ENCODE measurements at regions not wholly inside any gene's neighbourhood (a gene's known extent, or its start where the extent isn't known, plus 50 kb on each side); places are given as distances from the start of the nearest gene placed in this dataset.

DNA sequence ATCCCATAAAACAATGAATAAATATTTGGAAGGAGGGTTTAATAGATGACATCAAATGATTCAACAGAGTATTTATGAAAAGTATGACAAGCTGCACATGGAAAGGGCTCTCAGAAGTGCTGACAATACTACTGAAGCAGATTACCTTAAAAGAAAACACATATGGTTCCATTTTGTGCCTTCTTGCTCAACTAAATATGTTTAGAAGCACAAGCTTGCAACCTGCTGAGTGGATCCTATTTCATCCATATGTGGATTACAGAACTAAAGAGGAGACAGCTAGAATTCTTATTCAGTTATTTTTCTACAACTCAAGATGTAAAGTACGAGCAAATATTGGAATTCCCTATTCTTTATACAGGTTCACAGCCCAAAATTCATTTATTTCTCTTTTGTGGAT is 340.6 kb downstream of the TFEC start:
- intact Hi-C loops (cut with micrococcal nuclease; ENCODE audit: unreplicated experiment) = no loop called here
- Histone ChIP-seq H3K4me1 (ENCODE audit: insufficient read depth, low read length, poor library complexity, severe bottlenecking) (no peaks in the 10 kb centered on the region), H3K27ac (ENCODE audit: low read depth, low read length, poor library complexity, severe bottlenecking) (no peak overlapping the region), H3K9me3 (ENCODE audit: low read length) (no peaks in the 10 kb centered on the region), H4K20me1 (ENCODE audit: insufficient read depth, low read length) (no peaks in the 10 kb centered on the region), H3K79me2 (ENCODE audit: insufficient read depth, low read depth, low read length) (no peaks in the 10 kb centered on the region), H3K36me3 (ENCODE audit: insufficient read depth, low read length) (no peaks in the 10 kb centered on the region), H3K4me3 (ENCODE audit: low read depth, low read length, poor library complexity, severe bottlenecking) (no peak overlapping the region), H3K4me2 (ENCODE audit: low read length) (no peak overlapping the region), H3K9me2 (ENCODE audit: insufficient read depth, low read length) (no peaks in the 10 kb centered on the region), H2AFZ (ENCODE audit: low read length) (no peak overlapping the region)
- ChIA-PET CTCF (ENCODE audit: unreplicated experiment) (no interaction called here), POLR2A (interaction anchor here (0.9 kb wide), 1 partner anchor 10 kb away, joined by 3 read pairs; no protein-coding TSS in a partner anchor)
- DNase-seq (ENCODE audit: low spot score) = no peak
- TF ChIP-seq, protein P1, sequence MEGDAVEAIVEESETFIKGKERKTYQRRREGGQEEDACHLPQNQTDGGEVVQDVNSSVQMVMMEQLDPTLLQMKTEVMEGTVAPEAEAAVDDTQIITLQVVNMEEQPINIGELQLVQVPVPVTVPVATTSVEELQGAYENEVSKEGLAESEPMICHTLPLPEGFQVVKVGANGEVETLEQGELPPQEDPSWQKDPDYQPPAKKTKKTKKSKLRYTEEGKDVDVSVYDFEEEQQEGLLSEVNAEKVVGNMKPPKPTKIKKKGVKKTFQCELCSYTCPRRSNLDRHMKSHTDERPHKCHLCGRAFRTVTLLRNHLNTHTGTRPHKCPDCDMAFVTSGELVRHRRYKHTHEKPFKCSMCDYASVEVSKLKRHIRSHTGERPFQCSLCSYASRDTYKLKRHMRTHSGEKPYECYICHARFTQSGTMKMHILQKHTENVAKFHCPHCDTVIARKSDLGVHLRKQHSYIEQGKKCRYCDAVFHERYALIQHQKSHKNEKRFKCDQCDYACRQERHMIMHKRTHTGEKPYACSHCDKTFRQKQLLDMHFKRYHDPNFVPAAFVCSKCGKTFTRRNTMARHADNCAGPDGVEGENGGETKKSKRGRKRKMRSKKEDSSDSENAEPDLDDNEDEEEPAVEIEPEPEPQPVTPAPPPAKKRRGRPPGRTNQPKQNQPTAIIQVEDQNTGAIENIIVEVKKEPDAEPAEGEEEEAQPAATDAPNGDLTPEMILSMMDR (conservative IDR thresholded peaks at IDR 0.05; ENCODE audit: low read length) = no peak
- no peak for TF ChIP-seq EZH2phosphoT487 (IDR thresholded peaks at IDR 0.05; ENCODE audit: borderline replicate concordance, low read depth, low read length)
- no TSS peak for BruUV-seq (replicated peaks)

DNA sequence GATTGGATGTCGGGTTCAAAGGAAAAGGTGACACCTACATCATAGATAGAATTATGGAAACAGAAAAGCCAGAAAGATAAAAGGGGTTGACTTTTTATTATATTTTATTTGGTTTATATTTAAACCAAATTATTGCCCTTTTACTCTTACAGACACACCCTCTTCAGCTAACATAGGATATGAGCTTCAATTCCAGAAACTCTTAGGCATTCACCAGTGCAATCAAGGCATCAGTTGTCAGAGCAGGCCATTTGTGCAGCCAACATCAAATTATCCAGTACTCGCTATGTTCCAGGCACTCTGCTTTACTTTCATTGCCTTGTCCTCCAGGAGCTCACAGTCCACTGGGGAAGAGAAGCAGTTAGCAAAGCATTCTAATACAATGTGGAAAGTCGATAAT is 347.5 kb downstream of the TFEC start:
- ChIA-PET POLR2A (no interaction called here), CTCF (ENCODE audit: unreplicated experiment) (no interaction called here)
- Histone ChIP-seq H3K4me3 (ENCODE audit: low read depth, low read length, poor library complexity, severe bottlenecking) (no peak overlapping the region), H3K36me3 (ENCODE audit: insufficient read depth, low read length) (no peaks in the 10 kb centered on the region), H4K20me1 (ENCODE audit: insufficient read depth, low read length) (no peaks in the 10 kb centered on the region), H2AFZ (ENCODE audit: low read length) (no peak overlapping the region), H3K4me1 (ENCODE audit: insufficient read depth, low read length, poor library complexity, severe bottlenecking) (no peaks in the 10 kb centered on the region), H3K9me3 (ENCODE audit: low read length) (no peaks in the 10 kb centered on the region), H3K9me2 (ENCODE audit: insufficient read depth, low read length) (no peaks in the 10 kb centered on the region), H3K4me2 (ENCODE audit: low read length) (no peak overlapping the region), H3K27ac (ENCODE audit: low read depth, low read length, poor library complexity, severe bottlenecking) (no peak overlapping the region), H3K79me2 (ENCODE audit: insufficient read depth, low read depth, low read length) (no peaks in the 10 kb centered on the region)
- intact Hi-C loops (cut with micrococcal nuclease; ENCODE audit: unreplicated experiment) = no loop called here
- no peak for TF ChIP-seq EZH2phosphoT487 (IDR thresholded peaks at IDR 0.05; ENCODE audit: borderline replicate concordance, low read depth, low read length)
- DNase-seq (ENCODE audit: low spot score) = no peak
- BruUV-seq (replicated peaks) = no TSS peak

DNA sequence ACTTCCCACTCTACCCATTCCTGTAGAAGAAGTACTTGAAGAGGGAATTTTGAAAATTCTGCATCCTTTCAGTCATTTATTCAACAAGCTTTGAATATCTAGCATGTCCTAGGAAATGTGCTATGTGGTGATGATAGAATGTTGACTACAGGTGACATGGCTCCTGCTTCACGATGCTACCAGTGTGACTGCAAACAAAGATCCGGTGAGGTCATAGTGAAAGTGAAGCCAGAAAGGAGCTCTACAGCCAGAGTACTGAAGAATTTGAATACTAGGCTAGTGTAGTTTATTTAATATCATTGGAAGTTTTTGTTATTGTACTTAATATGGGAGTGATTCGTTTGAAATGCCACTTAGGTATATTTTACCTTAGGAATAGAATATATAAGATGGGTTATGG is 348.1 kb downstream of the TFEC start:
- Histone ChIP-seq H3K4me1 (ENCODE audit: insufficient read depth, low read length, poor library complexity, severe bottlenecking) (no peaks in the 10 kb centered on the region), H3K4me2 (ENCODE audit: low read length) (no peak overlapping the region), H3K27ac (ENCODE audit: low read depth, low read length, poor library complexity, severe bottlenecking) (no peak overlapping the region), H3K9me2 (ENCODE audit: insufficient read depth, low read length) (no peaks in the 10 kb centered on the region), H3K9me3 (ENCODE audit: low read length) (no peaks in the 10 kb centered on the region), H3K79me2 (ENCODE audit: insufficient read depth, low read depth, low read length) (no peaks in the 10 kb centered on the region), H3K4me3 (ENCODE audit: low read depth, low read length, poor library complexity, severe bottlenecking) (no peak overlapping the region), H3K36me3 (ENCODE audit: insufficient read depth, low read length) (no peaks in the 10 kb centered on the region), H4K20me1 (ENCODE audit: insufficient read depth, low read length) (no peaks in the 10 kb centered on the region), H2AFZ (ENCODE audit: low read length) (no peak overlapping the region)
- no peak for TF ChIP-seq EZH2phosphoT487 (IDR thresholded peaks at IDR 0.05; ENCODE audit: borderline replicate concordance, low read depth, low read length)
- ChIA-PET POLR2A (no interaction called here), CTCF (ENCODE audit: unreplicated experiment) (no interaction called here)
- intact Hi-C loops (cut with micrococcal nuclease; ENCODE audit: unreplicated experiment) = no loop called here
- BruUV-seq (replicated peaks) = no TSS peak
- DNase-seq (ENCODE audit: low spot score) = no peak

DNA sequence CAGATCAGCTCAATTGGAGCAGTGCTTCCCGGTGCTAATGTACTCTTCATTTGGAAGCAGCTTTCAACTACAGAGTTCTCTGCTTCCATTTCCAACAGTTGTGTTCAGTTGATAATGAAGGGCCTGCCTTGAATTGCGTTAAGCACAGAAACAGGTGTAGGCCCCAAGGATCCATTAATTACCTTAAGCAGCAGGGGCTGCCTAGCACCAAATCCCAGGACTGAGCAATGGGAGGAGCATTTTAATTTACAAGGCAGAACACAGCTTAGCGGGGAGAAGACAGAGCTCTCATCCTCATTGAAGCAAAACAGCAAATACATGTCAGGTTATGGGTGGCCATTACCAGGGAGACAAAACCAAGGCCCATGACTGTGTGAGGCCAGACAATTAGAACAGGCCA is 349.6 kb downstream of the TFEC start:
- no peak overlapping the region for H3K4me3 ChIP-seq (ENCODE audit: low read depth, low read length, poor library complexity, severe bottlenecking)
- BruUV-seq (replicated peaks) = no TSS peak
- H3K9me3 ChIP-seq (ENCODE audit: low read length) = no peaks in the 10 kb centered on the region
- TF ChIP-seq, protein P1 (conservative IDR thresholded peaks at IDR 0.05; ENCODE audit: low read length) = no peak
- no peak for TF ChIP-seq EZH2phosphoT487 (IDR thresholded peaks at IDR 0.05; ENCODE audit: borderline replicate concordance, low read depth, low read length)
- H3K27ac ChIP-seq (ENCODE audit: low read depth, low read length, poor library complexity, severe bottlenecking) = no peak overlapping the region
- CTCF ChIA-PET (ENCODE audit: unreplicated experiment) = no interaction called here
- intact Hi-C loops (cut with micrococcal nuclease; ENCODE audit: unreplicated experiment) = no loop called here
- no peaks in the 10 kb centered on the region for H3K4me1 ChIP-seq (ENCODE audit: insufficient read depth, low read length, poor library complexity, severe bottlenecking)
- H3K9me2 ChIP-seq (ENCODE audit: insufficient read depth, low read length) = no peaks in the 10 kb centered on the region
- no peaks in the 10 kb centered on the region for H4K20me1 ChIP-seq (ENCODE audit: insufficient read depth, low read length)
- no peaks in the 10 kb centered on the region for H3K36me3 ChIP-seq (ENCODE audit: insufficient read depth, low read length)
- H3K79me2 ChIP-seq (ENCODE audit: insufficient read depth, low read depth, low read length) = no peaks in the 10 kb centered on the region
- no peak overlapping the region for H3K4me2 ChIP-seq (ENCODE audit: low read length)
- POLR2A ChIA-PET = interaction anchor here (0.6 kb wide), 1 partner anchor 318 kb away, joined by 3 read pairs; no protein-coding TSS in a partner anchor
- DNase-seq (ENCODE audit: low spot score) = no peak
- no peak overlapping the region for H2AFZ ChIP-seq (ENCODE audit: low read length)
